ENCODE measurements at regions not wholly inside any gene's neighbourhood (a gene's known extent, or its start where the extent isn't known, plus 50 kb on each side); places are given as distances from the start of the nearest gene placed in this dataset.

DNA sequence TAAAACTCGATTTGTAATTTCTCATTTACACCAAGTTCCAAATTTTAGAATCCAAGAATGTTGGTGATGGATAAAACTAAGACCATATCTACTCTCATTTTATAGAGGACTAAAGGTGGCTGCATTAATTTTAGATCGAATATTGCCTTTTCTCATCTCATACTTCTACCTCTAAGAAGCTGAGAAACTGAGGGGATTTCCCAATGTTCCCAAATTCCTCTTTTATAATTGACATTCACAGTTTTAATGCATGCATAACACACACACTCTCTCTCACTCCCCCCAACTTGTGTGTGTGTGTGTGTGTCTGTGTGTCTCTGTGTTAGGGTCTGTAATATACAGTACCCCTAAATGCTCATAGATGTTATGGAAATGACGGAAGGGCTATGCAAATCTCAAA is 328.8 kb upstream of the SLC14A2 start:
- TF ChIP-seq CTCF (IDR thresholded peaks at IDR 0.05) = no peak
- TF ChIP-seq POLR2A (IDR thresholded peaks at IDR 0.05) = no peak
- TF ChIP-seq POLR2AphosphoS5 (IDR thresholded peaks at IDR 0.05) = no peak
- WGBS = 75% methylated on average over 3 of the region's 3 CpGs
- no peak overlapping the region for H3K27ac ChIP-seq

GRCh38 chr18:45287531-45287930 is 327.7 kb upstream of the SLC14A2 start:
- TF ChIP-seq POLR2A (IDR thresholded peaks at IDR 0.05) (no peak), CTCF (IDR thresholded peaks at IDR 0.05) (no peak), POLR2AphosphoS5 (IDR thresholded peaks at IDR 0.05) (no peak)
- intact Hi-C loops (cut with DNase I) = no loop called here
- no peak overlapping the region for H3K4me3 ChIP-seq
- no peak for DNase-seq (ENCODE audit: low spot score)
- no peaks in the 10 kb centered on the region for H3K36me3 ChIP-seq
- 83% methylated on average over 9 of the region's 9 CpGs for WGBS
- no peak overlapping the region for H3K27ac ChIP-seq
- no peaks in the 10 kb centered on the region for H3K4me1 ChIP-seq (replicated peaks)
- H3K27me3 ChIP-seq (replicated peaks; ENCODE audit: insufficient read depth) = no peaks in the 10 kb centered on the region
- H3K9me3 ChIP-seq = no peaks in the 10 kb centered on the region

More for the DNA sequence above, 328.8 kb upstream of the SLC14A2 start:
- intact Hi-C loops (cut with DNase I) = no loop called here
- no peaks in the 10 kb centered on the region for H3K36me3 ChIP-seq
- H3K4me3 ChIP-seq = no peak overlapping the region
- no peaks in the 10 kb centered on the region for H3K9me3 ChIP-seq
- H3K4me1 ChIP-seq (replicated peaks) = no peaks in the 10 kb centered on the region
- no peaks in the 10 kb centered on the region for H3K27me3 ChIP-seq (replicated peaks; ENCODE audit: insufficient read depth)
- DNase-seq (ENCODE audit: low spot score) = no peak

GRCh38 chr18:45290364-45290763 is 324.9 kb upstream of the SLC14A2 start:
- intact Hi-C loops (cut with DNase I) = no loop called here
- no peak overlapping the region for H3K4me3 ChIP-seq

GRCh38 chr18:45291621-45292615 is 323.4 kb upstream of the SLC14A2 start:
- Histone ChIP-seq H3K27ac (no peak overlapping the region), H3K4me3 (no peak overlapping the region), H3K27me3 (replicated peaks; ENCODE audit: insufficient read depth) (no peaks in the 10 kb centered on the region), H3K4me1 (replicated peaks) (no peaks in the 10 kb centered on the region), H3K36me3 (no peaks in the 10 kb centered on the region), H3K9me3 (no peaks in the 10 kb centered on the region)
- intact Hi-C loops (cut with DNase I) = no loop called here
- no peak for DNase-seq (ENCODE audit: low spot score)
- no peak for TF ChIP-seq POLR2A (IDR thresholded peaks at IDR 0.05)
- no peak for TF ChIP-seq CTCF (IDR thresholded peaks at IDR 0.05)
- no peak for TF ChIP-seq POLR2AphosphoS5 (IDR thresholded peaks at IDR 0.05)
- 82% methylated on average over 17 of the region's 17 CpGs for WGBS

More at GRCh38 chr18:45290364-45290763, 324.9 kb upstream of the SLC14A2 start:
- no peak for TF ChIP-seq CTCF (IDR thresholded peaks at IDR 0.05)
- no peak for TF ChIP-seq POLR2A (IDR thresholded peaks at IDR 0.05)
- TF ChIP-seq POLR2AphosphoS5 (IDR thresholded peaks at IDR 0.05) = no peak
- H3K27ac ChIP-seq = no peak overlapping the region
- H3K27me3 ChIP-seq (replicated peaks; ENCODE audit: insufficient read depth) = no peaks in the 10 kb centered on the region
- 96% methylated on average over 4 of the region's 4 CpGs for WGBS
- no peaks in the 10 kb centered on the region for H3K4me1 ChIP-seq (replicated peaks)
- H3K9me3 ChIP-seq = no peaks in the 10 kb centered on the region
- no peak for DNase-seq (ENCODE audit: low spot score)
- no peaks in the 10 kb centered on the region for H3K36me3 ChIP-seq

GRCh38 chr18:45295388-45295787 is 319.9 kb upstream of the SLC14A2 start:
- intact Hi-C loops (cut with DNase I) = no loop called here
- Histone ChIP-seq H3K4me1 (replicated peaks) (no peaks in the 10 kb centered on the region), H3K36me3 (no peaks in the 10 kb centered on the region), H3K9me3 (no peaks in the 10 kb centered on the region), H3K27ac (no peak overlapping the region), H3K4me3 (no peak overlapping the region), H3K27me3 (replicated peaks; ENCODE audit: insufficient read depth) (no peaks in the 10 kb centered on the region)
- WGBS = 52% methylated on average over 6 of the region's 6 CpGs
- no peak for DNase-seq (ENCODE audit: low spot score)
- TF ChIP-seq POLR2A (IDR thresholded peaks at IDR 0.05) = no peak
- no peak for TF ChIP-seq CTCF (IDR thresholded peaks at IDR 0.05)
- TF ChIP-seq POLR2AphosphoS5 (IDR thresholded peaks at IDR 0.05) = no peak
